ENCODE measurements at regions not wholly inside any gene's neighbourhood (a gene's known extent, or its start where the extent isn't known, plus 50 kb on each side); places are given as distances from the start of the nearest gene placed in this dataset.
"Not testable (repeated sequence)": the region's sequence is repeated elsewhere in the genome, so short reads cannot be mapped to it uniquely, and the experiment has no call there.

DNA sequence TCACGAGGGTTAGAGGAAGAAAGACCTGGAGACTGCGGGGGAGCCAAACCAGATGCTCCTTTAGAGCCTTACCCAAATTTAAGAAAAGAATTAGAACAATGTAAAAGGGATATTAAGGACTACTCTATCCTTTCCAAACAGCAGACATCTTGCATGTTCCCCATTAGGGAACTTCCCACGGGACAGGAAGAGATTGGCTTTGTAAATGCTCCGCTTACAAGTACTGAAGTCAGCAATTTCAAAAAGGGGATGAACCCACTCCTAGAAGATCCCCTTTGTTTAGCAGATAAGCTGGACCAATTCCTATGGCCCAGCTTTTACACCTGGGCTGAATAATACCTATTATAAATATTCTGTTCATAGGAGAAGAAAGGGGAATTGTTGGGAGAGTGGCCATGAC lies 74.2 kb downstream of the APOBEC1 start:
- ChIA-PET POLR2A (no interaction called here), CTCF (no interaction called here)

DNA sequence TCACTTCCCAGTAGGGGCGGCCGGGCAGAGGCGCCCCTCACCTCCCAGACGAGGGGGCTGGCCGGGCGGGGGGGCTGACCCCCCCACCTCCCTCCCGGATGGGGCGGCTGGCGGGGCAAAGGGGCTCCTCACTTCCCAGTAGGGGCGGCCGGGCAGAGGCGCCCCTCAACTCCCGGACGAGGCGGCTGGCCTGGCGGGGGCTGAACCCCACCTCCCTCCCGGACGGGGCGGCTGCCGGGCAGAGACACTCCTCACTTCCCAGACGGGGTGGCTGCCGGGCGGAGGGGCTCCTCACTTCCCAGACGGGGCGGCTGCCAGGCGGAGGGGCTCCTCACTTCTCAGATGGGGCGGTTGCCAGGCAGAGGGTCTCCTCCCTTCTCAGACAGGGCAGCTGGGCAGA lies 75.6 kb downstream of the APOBEC1 start:
- CTCF ChIA-PET, POLR2A ChIA-PET: not testable (repeated sequence)

DNA sequence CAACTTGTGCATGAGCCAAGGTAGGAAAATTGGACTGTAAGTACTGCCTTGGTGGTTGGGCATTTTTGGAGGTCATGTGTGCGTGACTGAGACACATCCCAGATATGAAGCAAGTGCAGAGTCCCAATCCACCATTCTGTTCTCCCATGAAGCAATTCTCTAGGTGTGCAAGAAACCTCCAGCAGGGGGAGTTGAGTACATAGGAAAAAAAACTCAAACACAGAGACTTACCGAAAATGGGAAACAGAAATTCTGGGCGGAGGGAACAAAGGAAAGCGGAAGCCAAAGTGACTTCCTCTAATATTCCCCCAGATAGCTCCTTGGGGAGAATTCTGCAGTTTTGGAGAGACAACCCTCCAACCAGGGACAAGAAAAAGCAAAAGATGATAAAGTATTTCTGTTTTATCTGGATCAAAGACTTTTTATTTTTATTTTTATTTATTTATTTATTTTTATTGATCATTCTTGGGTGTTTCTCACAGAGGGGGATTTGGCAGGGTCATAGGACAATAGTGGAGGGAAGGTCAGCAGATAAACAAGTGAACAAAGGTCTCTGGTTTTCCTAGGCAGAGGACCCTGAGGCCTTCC lies 76.9 kb downstream of the APOBEC1 start:
- CTCF ChIA-PET, POLR2A ChIA-PET: not testable (repeated sequence)

DNA sequence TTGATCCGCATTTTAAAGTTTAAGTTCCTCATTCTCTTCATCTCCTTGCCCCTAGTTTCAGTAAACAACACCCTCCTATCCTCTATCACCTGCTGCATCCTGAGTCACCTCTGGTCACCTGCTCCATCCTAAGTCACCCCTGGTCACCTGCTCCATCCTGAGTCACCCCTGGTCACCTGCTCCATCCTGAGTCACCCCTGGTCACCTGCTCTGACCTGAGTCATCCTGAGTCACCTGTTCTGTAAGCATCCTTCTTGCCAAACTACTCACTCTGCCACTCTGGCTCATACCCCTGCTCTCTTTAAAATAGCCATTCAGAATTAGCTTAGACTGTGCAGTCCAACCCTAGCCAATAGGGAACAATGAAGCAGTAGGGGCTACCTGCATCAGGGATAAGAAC lies 80.6 kb upstream of the CD163 start:
- POLR2A ChIA-PET, CTCF ChIA-PET: not testable (repeated sequence)

DNA sequence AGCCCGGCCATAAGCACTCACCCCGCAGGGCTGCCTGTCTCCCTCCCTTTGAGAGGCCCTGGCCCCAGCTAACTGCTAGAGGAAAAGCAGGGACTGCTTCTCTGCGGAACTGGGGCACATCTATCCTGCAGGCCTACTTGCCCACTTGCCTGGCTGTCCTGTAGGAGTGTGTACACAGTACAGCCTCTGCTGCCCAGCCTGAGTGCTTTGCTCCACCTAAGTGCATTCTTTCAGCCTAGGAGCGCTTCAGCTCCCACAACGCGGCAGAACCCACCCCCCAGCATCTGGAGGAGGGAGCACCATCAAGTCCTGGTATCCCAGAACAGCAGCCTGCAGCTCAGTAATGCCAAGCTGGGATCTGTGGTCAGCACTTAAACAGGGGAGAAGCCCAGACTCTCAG lies 79.9 kb upstream of the CD163 start:
- ChIA-PET POLR2A (no interaction called here), CTCF (no interaction called here)

DNA sequence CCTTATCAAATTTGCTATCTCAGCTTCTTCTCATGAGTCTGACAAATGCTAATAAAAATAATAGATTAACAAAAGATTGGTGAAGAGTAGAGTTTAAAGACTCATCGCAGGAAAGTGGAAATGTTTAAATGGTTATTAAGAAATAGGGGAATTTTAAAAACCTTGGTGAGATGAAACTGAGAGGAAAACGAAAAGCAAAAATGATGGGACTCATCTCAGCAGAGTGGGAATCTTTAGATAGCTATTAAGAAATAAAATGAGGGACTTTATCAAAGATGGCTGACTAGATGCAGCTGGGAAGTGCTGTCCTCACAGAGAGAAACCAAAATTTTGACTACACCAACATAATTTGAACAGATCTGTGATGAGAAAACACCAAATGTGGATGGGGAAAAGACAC lies 79.2 kb upstream of the CD163 start:
- CTCF ChIA-PET = no interaction called here
- POLR2A ChIA-PET = no interaction called here

DNA sequence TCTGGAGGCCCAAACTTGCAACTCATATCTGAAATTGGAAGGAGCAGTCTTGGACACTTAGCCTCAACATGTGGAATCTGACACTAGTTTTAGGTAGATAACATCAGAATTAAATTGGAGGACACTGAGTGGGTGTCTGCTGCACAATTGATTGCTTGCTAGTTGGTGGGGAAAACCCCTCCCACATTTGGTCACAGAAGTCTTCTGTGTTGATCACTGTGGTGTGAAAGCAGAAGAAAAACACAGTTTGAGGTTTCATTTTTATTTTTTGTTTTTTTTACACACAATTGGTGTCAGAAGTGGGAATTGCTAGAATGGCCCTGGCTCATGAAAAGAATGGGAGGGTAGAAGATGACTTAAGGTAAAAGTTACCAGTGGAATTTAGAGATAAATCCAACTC lies 78.0 kb upstream of the CD163 start:
- ChIA-PET POLR2A (no interaction called here), CTCF (no interaction called here)

DNA sequence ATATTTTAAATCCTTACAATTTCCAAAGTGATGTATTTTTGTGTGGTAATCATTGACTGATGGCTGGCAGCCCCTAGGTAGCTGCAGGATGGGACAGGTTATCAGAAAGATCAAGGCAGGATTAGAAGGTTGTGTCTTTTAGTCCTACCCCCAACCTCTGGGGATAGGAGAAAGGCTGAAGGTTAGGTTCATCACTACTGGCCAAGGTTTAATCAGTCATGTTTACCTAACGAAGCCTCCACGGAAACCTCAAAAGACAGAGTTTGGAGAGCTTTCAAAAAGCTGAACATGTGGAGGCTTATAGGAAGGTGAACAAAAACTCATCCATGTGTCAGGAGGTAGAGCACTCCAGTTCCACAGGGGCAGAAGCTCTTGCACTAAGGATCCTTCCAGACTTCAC lies 77.5 kb upstream of the CD163 start:
- CTCF ChIA-PET = interaction anchor here (0.7 kb wide), 1 partner anchor 1489 kb away, joined by 3 read pairs; no protein-coding TSS in a partner anchor
- POLR2A ChIA-PET = no interaction called here

DNA sequence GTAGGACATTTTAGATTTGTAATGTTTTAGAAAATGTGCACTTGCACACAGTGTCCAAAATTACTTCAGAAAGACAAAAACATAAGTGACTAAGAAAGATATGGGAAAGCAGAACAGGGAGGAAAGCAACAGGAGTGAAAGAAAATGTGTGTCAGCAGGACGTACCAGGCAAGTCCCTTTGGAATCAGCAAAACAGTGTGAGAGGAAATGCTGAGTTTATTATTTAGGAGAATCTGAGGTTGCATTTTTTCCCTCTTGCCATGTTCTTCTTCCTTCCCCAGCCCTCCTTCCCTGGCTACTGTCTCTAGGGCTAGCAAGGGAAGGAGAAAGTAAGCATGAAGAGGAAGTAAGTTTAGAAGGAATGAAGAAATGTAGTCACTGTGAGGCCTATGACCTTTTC lies 67.7 kb upstream of the CD163 start:
- ChIA-PET CTCF (no interaction called here), POLR2A (no interaction called here)

DNA sequence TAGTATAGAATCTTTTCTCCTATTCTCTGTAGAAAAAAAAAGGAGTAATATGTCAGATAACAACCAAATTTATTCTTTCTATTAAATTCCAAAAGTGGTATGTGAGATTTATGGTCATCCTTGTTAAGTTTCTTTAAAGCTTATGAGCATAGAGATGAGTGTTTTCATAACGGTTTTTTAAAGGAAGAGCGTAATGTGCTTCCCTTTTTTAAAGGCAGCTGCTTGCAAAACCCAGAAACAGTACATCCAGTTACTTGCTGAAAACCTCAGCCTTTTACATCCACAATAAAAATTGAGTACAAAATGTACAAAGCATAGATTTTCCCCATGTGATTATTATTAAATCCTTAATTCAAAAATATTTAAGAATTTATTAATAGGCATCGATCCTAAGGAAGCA lies 53.6 kb upstream of the CD163 start:
- ChIA-PET POLR2A (no interaction called here), CTCF (no interaction called here)

DNA sequence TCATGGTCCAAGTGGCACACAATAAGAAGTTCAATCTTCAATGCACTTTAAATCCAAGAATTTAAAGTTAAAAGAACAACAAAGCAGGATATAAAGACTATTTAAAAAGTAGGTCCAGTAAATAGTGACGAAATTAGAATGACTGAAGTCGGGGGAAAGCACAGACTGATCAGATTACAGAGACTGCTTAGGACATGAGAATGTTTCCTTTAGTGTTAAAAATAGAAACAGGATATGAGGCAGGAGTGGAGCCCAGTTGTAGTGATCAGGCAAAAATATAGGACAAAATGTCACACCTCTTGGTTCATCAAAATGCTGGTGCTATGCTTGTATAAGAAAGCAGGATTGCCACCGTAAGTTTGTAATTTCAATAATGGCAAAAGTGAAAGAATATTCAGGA lies 52.2 kb upstream of the CD163 start:
- ChIA-PET CTCF (no interaction called here), POLR2A (no interaction called here)

DNA sequence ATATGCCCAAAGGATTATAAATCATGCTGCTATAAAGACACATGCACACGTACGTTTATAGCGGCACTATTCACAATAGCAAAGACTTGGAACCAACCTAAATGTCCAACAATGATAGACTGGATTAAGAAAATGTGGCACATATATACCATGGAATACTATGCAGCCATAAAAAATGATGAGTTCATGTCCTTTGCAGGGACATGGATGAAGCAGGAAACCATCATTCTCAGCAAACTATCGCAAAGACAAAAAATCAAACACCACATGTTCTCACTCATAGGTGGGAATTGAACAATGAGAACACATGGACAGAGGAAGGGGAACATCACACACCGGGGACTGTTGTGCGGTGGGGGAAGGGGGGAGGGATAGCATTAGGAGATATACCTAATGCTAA lies 51.3 kb upstream of the CD163 start:
- CTCF ChIA-PET, POLR2A ChIA-PET: not testable (repeated sequence)

Measured in activated CD8-positive, alpha-beta memory T cell treated with anti-CD3 and anti-CD28 coated beads for 36 hours (primary cell).